GM12891 (cell line): ENCODE measurements at regions not wholly inside any gene's neighbourhood (a gene's known extent, or its start where the extent isn't known, plus 50 kb on each side); places are given as distances from the start of the nearest gene placed in this dataset.

Source experiments
- POLR2A ChIP-seq: IDR thresholded peaks from 2 replicates; pipeline ENCODE4 v1.6.1; 2011; ENCODE audit warnings: low read depth, low read length, control low read depth
- POLR2AphosphoS5 ChIP-seq: IDR thresholded peaks from 2 replicates; pipeline ENCODE4 v1.6.1; 2011; ENCODE audit warnings: low read depth, low read length, control low read depth

DNA sequence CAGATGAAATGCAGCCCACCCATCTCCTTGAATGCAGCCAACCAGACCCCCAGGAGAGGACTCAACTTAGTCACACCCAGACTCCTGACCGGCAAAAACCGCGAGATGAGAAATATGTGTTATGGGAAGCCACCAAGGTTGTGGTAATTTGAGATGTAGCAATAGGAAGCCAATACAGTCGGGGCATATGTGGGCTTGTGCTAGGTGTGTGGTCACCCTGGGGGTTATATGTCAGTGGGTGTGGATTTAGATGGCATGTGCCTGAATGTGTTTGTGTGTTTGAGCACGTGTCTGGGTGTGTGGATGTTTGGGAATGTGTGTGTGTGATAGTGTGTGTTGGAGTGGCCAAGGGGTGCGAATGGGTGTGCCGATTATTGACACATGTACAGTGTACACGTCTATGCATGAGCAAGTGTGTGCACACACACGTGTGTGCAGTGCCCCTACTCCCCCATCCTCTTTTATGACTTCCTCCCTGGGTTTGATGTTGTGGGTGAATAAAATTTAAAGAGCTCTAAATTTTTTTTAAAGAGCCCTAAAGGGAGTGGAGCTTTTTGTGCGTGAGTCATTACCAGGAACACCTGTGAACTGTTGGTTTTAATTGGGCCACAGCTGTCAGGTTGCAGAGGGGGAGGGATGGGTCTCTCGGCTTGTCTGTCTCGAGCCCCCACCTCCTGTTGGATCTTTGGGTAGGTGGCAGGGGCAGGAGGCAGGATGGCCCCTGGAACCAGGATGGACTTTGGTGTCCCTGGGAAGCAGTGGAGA lies 86.8 kb downstream of the LHX2 start:
- TF ChIP-seq POLR2AphosphoS5: no peak
- TF ChIP-seq POLR2A: no peak
